B cell (primary cell): ENCODE measurements at regions not wholly inside any gene's neighbourhood (a gene's known extent, or its start where the extent isn't known, plus 50 kb on each side); places are given as distances from the start of the nearest gene placed in this dataset.

ENCODE experiments used
- ATAC-seq: fragments of 200-7000 bp; cut with Tn5 transposase; one replicate; pipeline ENCODE4 v1.10.0; 2021; ENCODE audit warnings: low read depth, mild to moderate bottlenecking, moderate number of reproducible peaks, moderate library complexity
- CTCF ChIA-PET: fragments of 350-600 bp; sonication (Branson Sonifier 250); formaldehyde crosslinking; loops from one replicate; lab custom pipeline; 2021; ENCODE audit warnings: antibody characterized with exemption, inconsistent platforms; lab: Charles Lee
- POLR2A ChIA-PET: fragments of 350-600 bp; sonication (Branson Sonifier 250); formaldehyde crosslinking; loops from one replicate; lab custom pipeline; 2021; ENCODE audit warnings: antibody characterized with exemption; lab: Charles Lee
- DNase-seq: peaks from one replicate; pipeline ENCODE4 v3.0.0; 2013
- H2AFZ ChIP-seq: 2 replicates; pipeline ENCODE4 v1.6.1; 2012; ENCODE audit warnings: mild to moderate bottlenecking, low read depth, low read length; ENCODE audit not compliant: insufficient read depth, poor library complexity, severe bottlenecking
- H3K27ac ChIP-seq, 2 donors: 1 replicate in 1 of 2; 2 replicates in 1 of 2; pipeline ENCODE4 v1.5.1; 2012 to 2013; ENCODE audit warnings: low read length in 2 of 2, mild to moderate bottlenecking in 2 of 2, moderate library complexity in 1 of 2
- H3K27me3 ChIP-seq, 4 experiments: fragments of 200-600 bp in 1 of 4; sonication (generic) in 1 of 4; replicated peaks in 1 of 4; 1 replicate in 2 of 4; 2 replicates in 2 of 4; pipeline versions ENCODE4 v1.6.1 to v1.7.0; 2013 to 2016; ENCODE audit warnings: low read length in 3 of 4, mild to moderate bottlenecking in 2 of 4, mixed read lengths in 1 of 4, moderate library complexity in 1 of 4; ENCODE audit not compliant: insufficient read depth in 4 of 4, control insufficient read depth in 3 of 4; ENCODE audit errors: control extremely low read depth in 1 of 4
- H3K36me3 ChIP-seq, 2 experiments: replicated peaks in 1 of 2; 1 replicate in 1 of 2; 2 replicates in 1 of 2; pipeline versions ENCODE4 v1.6.1 to v1.7.1; 2013; ENCODE audit warnings: low read length in 1 of 2; ENCODE audit not compliant: insufficient read depth in 2 of 2, control insufficient read depth in 1 of 2; ENCODE audit errors: control extremely low read depth in 1 of 2, extremely low read depth in 1 of 2
- H3K4me1 ChIP-seq, 2 donors: fragments of 200-600 bp in 1 of 2; sonication (generic) in 1 of 2; 1 replicate in 1 of 2; 2 replicates in 1 of 2; pipeline versions ENCODE4 v1.5.1 to v1.6.1; 2013 to 2017; ENCODE audit warnings: low read length in 2 of 2; ENCODE audit not compliant: control insufficient read depth in 2 of 2, insufficient read depth in 2 of 2
- H3K4me2 ChIP-seq: replicated peaks from 2 replicates; pipeline ENCODE3; 2012; ENCODE audit warnings: mild to moderate bottlenecking, low read depth, low read length; ENCODE audit not compliant: poor library complexity, severe bottlenecking
- H3K4me3 ChIP-seq, 5 experiments: fragments of 200-600 bp in 1 of 5; sonication (generic) in 1 of 5; 1 replicate in 3 of 5; 2 replicates in 2 of 5; pipeline versions ENCODE4 v1.5.1 to v1.7.0; 2011 to 2016; ENCODE audit warnings: low read length in 4 of 5, mild to moderate bottlenecking in 4 of 5, low read depth in 2 of 5, control low read depth in 1 of 5, moderate library complexity in 1 of 5; ENCODE audit not compliant: insufficient read depth in 1 of 5; ENCODE audit errors: control extremely low read depth in 1 of 5, extremely low read depth in 1 of 5
- H3K79me2 ChIP-seq: fragments of 200-600 bp; sonication (generic); one replicate; pipeline ENCODE4 v1.6.0; 2016; ENCODE audit warnings: low read length; ENCODE audit not compliant: control insufficient read depth, insufficient read depth
- H3K9ac ChIP-seq: fragments of 200-600 bp; sonication (generic); 2 replicates; pipeline ENCODE4 v1.6.1; 2017; ENCODE audit warnings: mild to moderate bottlenecking, low read length, moderate library complexity
- H3K9me3 ChIP-seq, 3 donors: one replicate each; pipeline versions ENCODE4 v1.6.1 to v1.7.1; 2013; ENCODE audit warnings: low read length in 2 of 3; ENCODE audit not compliant: control insufficient read depth in 2 of 3, insufficient read depth in 1 of 3; ENCODE audit errors: control extremely low read depth in 1 of 3
- H4K20me1 ChIP-seq: 2 replicates; pipeline ENCODE4 v1.6.0; 2012; ENCODE audit warnings: mild to moderate bottlenecking, low read length; ENCODE audit not compliant: insufficient read depth, control insufficient read depth, poor library complexity, severe bottlenecking
- H3K27ac Mint-ChIP-seq: one replicate; pipeline ENCODE4 v1.8.0; 2021; ENCODE audit warnings: mixed read lengths
- H3K27me3 Mint-ChIP-seq: one replicate; pipeline ENCODE4 v1.8.0; 2021; ENCODE audit warnings: mixed read lengths
- H3K4me1 Mint-ChIP-seq: one replicate; pipeline ENCODE4 v1.8.0; 2021; ENCODE audit warnings: mixed read lengths
- H3K4me3 Mint-ChIP-seq: one replicate; pipeline ENCODE4 v1.8.0; 2021; ENCODE audit warnings: mixed read lengths
- H3K9me3 Mint-ChIP-seq: one replicate; pipeline ENCODE4 v1.8.0; 2022; ENCODE audit warnings: mixed read lengths; ENCODE audit not compliant: insufficient read depth
- EZH2 ChIP-seq: IDR thresholded peaks from 2 replicates; pipeline ENCODE4 v1.6.1; 2012; ENCODE audit warnings: borderline replicate concordance, low read depth, mild to moderate bottlenecking, moderate library complexity, low read length; ENCODE audit not compliant: insufficient read depth, poor library complexity, severe bottlenecking
- whole genome bisulfite sequencing: methylation state at CpG from one replicate; pipeline ENCODE4 v1.1.5; 2013; ENCODE audit warnings: missing lambda C conversion rate; ENCODE audit not compliant: insufficient coverage; 5-methylcytosine and 5-hydroxymethylcytosine counted together
- intact Hi-C: fragments of 100-400 bp; cut with micrococcal nuclease; formaldehyde crosslinking; loops from one replicate; pipeline ENCODE4 v1.10.0; 2022
- TF ChIP-seq, protein P1 (sequence below): fragments of 200-600 bp; IDR thresholded peaks from one replicate; pipeline ENCODE4 v1.8.0; 2022; ENCODE audit warnings: antibody characterized with exemption, mild to moderate bottlenecking

DNA sequence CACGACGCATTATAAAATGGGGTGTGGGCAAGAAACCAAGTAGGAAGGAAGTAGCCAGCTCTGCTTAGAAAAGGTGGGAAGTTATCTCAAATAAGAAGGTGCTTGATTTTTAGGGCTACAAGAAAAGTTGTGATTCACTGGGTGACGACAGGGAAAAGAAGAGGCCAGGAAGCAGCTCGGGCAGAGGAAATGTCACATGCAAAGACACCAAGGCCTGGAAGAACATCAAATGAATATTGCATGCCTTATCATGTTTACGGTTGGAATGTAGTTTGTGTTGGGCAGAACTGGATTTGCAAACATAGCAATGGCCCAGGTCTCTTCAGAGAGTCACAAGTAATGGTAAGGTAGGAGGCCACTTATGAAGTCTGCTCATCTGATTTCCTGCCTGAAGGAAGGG, 610.6 kb downstream of the IRS1 start:
- TF ChIP-seq, protein P1, sequence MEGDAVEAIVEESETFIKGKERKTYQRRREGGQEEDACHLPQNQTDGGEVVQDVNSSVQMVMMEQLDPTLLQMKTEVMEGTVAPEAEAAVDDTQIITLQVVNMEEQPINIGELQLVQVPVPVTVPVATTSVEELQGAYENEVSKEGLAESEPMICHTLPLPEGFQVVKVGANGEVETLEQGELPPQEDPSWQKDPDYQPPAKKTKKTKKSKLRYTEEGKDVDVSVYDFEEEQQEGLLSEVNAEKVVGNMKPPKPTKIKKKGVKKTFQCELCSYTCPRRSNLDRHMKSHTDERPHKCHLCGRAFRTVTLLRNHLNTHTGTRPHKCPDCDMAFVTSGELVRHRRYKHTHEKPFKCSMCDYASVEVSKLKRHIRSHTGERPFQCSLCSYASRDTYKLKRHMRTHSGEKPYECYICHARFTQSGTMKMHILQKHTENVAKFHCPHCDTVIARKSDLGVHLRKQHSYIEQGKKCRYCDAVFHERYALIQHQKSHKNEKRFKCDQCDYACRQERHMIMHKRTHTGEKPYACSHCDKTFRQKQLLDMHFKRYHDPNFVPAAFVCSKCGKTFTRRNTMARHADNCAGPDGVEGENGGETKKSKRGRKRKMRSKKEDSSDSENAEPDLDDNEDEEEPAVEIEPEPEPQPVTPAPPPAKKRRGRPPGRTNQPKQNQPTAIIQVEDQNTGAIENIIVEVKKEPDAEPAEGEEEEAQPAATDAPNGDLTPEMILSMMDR: no peak
- intact Hi-C loops: no loop called here
- 78% methylated on average over 3 of the region's 5 CpGs for WGBS

GRCh38 chr2:226187616-226188015, 612.0 kb downstream of the IRS1 start:
- TF ChIP-seq, protein P1: no peak
- TF ChIP-seq EZH2: no peak

More for the DNA sequence above, 610.6 kb downstream of the IRS1 start:
- ChIA-PET CTCF (no interaction called here), POLR2A (no interaction called here)
- Mint-ChIP-seq H3K27ac (no peak overlapping the region), H3K9me3 (no peaks in the 10 kb centered on the region), H3K4me3 (no peak overlapping the region), H3K4me1 (no peaks in the 10 kb centered on the region), H3K27me3 (peaks cover 4% of the 10 kb centered on the region)
- ATAC-seq: no peak
- Histone ChIP-seq H3K4me3 (no peak overlapping the region), H2AFZ (no peak overlapping the region), H4K20me1 (no peaks in the 10 kb centered on the region), H3K9me3 (no peaks in the 10 kb centered on the region), H3K9ac (no peak overlapping the region), H3K27ac (no peak overlapping the region), H3K79me2 (no peaks in the 10 kb centered on the region), H3K4me2 (no peak overlapping the region), H3K36me3 (no peaks in the 10 kb centered on the region), H3K27me3 (no peaks in the 10 kb centered on the region), H3K4me1 (no peaks in the 10 kb centered on the region)
- DNase-seq: no peak

More at GRCh38 chr2:226187616-226188015, 612.0 kb downstream of the IRS1 start:
- H4K20me1 ChIP-seq: no peaks in the 10 kb centered on the region
- H3K36me3 ChIP-seq: no peaks in the 10 kb centered on the region
- H3K4me1 Mint-ChIP-seq: no peaks in the 10 kb centered on the region
- no peak overlapping the region for H3K27ac Mint-ChIP-seq
- H3K27me3 ChIP-seq: no peaks in the 10 kb centered on the region
- DNase-seq (no peak), ATAC-seq (no peak)
- H3K9me3 Mint-ChIP-seq: no peaks in the 10 kb centered on the region
- no peak overlapping the region for H2AFZ ChIP-seq
- H3K27ac ChIP-seq: no peak overlapping the region
- no peak overlapping the region for H3K4me3 Mint-ChIP-seq
- CTCF ChIA-PET: no interaction called here
- H3K9me3 ChIP-seq: no peaks in the 10 kb centered on the region
- H3K79me2 ChIP-seq: no peaks in the 10 kb centered on the region
- no peak overlapping the region for H3K9ac ChIP-seq
- H3K4me1 ChIP-seq: no peaks in the 10 kb centered on the region
- H3K4me2 ChIP-seq: no peak overlapping the region
- POLR2A ChIA-PET: no interaction called here
- H3K27me3 Mint-ChIP-seq: peaks cover 12% of the 10 kb centered on the region
- H3K4me3 ChIP-seq: no peak overlapping the region
- intact Hi-C loops: no loop called here
- WGBS: no CpG with 5 or more reads among the region's 2 CpGs
